ENCODE measurements at regions not wholly inside any gene's neighbourhood (a gene's known extent, or its start where the extent isn't known, plus 50 kb on each side); places are given as distances from the start of the nearest gene placed in this dataset.

DNA sequence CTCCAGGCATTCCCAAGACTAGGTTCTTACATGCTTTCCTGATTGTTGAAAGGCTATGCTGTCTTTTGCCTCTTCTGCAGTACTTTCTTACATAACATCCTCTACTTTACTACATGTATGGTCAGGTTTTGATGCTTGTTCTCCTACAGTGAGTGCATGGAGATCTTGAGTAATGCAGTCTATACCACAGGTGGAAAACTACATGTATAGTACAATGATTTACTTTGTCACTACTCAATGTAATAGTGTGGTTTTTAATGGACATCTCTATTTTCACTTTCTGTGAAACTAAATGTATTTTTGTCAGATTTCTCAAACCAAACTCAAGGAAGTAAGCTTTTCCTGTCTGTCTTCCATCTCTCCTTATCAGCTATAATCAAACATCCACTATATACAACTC lies 657.0 kb downstream of the TUSC7 start:
- TF ChIP-seq, protein P1, sequence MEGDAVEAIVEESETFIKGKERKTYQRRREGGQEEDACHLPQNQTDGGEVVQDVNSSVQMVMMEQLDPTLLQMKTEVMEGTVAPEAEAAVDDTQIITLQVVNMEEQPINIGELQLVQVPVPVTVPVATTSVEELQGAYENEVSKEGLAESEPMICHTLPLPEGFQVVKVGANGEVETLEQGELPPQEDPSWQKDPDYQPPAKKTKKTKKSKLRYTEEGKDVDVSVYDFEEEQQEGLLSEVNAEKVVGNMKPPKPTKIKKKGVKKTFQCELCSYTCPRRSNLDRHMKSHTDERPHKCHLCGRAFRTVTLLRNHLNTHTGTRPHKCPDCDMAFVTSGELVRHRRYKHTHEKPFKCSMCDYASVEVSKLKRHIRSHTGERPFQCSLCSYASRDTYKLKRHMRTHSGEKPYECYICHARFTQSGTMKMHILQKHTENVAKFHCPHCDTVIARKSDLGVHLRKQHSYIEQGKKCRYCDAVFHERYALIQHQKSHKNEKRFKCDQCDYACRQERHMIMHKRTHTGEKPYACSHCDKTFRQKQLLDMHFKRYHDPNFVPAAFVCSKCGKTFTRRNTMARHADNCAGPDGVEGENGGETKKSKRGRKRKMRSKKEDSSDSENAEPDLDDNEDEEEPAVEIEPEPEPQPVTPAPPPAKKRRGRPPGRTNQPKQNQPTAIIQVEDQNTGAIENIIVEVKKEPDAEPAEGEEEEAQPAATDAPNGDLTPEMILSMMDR (IDR thresholded peaks at IDR 0.05), result no peak
- TF ChIP-seq POLR2A (IDR thresholded peaks at IDR 0.05) (no peak), POLR2AphosphoS5 (IDR thresholded peaks at IDR 0.05) (no peak)

All from prostate gland (tissue), 2 donors.